ENCODE measurements at regions not wholly inside any gene's neighbourhood (a gene's known extent, or its start where the extent isn't known, plus 50 kb on each side); places are given as distances from the start of the nearest gene placed in this dataset.

DNA sequence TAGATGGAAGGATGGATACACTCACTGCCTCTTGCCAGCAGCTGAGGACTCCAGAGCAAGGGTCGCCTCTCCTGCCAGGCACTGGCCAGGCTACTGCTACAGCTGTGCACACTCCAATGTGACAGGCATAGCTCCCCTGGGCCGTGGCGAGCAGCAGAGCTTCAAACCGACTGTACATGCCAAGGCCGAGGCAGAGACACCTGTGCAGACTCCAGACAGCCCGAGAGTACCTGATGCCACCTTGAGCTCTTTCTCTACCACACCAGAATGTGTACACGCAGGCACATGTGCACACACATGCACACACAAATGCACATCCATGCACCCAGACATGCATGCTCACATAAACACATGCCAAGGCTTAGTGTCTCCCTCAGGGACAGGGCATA lies 508.3 kb upstream of the MYT1L start:
- WGBS, 2 donors, result 59 to 63% methylated on average over 7 of the region's 7 CpGs
- no peak for TF ChIP-seq POLR2A (IDR thresholded peaks at IDR 0.05)
- TF ChIP-seq, protein P1, sequence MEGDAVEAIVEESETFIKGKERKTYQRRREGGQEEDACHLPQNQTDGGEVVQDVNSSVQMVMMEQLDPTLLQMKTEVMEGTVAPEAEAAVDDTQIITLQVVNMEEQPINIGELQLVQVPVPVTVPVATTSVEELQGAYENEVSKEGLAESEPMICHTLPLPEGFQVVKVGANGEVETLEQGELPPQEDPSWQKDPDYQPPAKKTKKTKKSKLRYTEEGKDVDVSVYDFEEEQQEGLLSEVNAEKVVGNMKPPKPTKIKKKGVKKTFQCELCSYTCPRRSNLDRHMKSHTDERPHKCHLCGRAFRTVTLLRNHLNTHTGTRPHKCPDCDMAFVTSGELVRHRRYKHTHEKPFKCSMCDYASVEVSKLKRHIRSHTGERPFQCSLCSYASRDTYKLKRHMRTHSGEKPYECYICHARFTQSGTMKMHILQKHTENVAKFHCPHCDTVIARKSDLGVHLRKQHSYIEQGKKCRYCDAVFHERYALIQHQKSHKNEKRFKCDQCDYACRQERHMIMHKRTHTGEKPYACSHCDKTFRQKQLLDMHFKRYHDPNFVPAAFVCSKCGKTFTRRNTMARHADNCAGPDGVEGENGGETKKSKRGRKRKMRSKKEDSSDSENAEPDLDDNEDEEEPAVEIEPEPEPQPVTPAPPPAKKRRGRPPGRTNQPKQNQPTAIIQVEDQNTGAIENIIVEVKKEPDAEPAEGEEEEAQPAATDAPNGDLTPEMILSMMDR (IDR thresholded peaks at IDR 0.05), result no peak
- no peak overlapping the region for H3K4me3 ChIP-seq (ENCODE audit: low read depth, poor library complexity, severe bottlenecking)
- intact Hi-C loops (cut with DNase I; ENCODE audit: low total_unique reads), result no loop called here
- DNase-seq (ENCODE audit: low spot score in 2 of 2), result peak in 1 of 2 donors; percentile 50

DNA sequence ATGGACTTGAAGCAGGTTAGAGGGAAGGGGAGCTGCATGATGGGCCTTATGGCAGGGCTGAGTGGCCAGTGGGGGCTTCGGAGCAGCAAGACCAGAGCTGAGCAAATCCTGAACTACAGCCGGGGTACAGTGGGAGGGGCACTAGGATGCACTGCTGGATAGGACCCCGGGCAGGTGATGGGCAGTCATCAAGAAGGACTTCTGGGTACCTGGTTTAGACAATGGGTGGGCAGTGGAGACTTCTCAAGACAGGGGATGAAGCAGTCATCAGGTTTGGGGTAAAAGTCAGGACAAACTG lies 507.4 kb upstream of the MYT1L start:
- no peak for TF ChIP-seq POLR2A (IDR thresholded peaks at IDR 0.05)
- TF ChIP-seq, protein P1 (IDR thresholded peaks at IDR 0.05), result no peak
- no peak overlapping the region for H3K4me3 ChIP-seq (ENCODE audit: low read depth, poor library complexity, severe bottlenecking)
- DNase-seq (ENCODE audit: low spot score in 2 of 2), result peak in 1 of 2 donors; percentile 56
- WGBS, 2 donors, result 92 to 95% methylated on average over 3 of the region's 3 CpGs
- intact Hi-C loops (cut with DNase I; ENCODE audit: low total_unique reads), result no loop called here

DNA sequence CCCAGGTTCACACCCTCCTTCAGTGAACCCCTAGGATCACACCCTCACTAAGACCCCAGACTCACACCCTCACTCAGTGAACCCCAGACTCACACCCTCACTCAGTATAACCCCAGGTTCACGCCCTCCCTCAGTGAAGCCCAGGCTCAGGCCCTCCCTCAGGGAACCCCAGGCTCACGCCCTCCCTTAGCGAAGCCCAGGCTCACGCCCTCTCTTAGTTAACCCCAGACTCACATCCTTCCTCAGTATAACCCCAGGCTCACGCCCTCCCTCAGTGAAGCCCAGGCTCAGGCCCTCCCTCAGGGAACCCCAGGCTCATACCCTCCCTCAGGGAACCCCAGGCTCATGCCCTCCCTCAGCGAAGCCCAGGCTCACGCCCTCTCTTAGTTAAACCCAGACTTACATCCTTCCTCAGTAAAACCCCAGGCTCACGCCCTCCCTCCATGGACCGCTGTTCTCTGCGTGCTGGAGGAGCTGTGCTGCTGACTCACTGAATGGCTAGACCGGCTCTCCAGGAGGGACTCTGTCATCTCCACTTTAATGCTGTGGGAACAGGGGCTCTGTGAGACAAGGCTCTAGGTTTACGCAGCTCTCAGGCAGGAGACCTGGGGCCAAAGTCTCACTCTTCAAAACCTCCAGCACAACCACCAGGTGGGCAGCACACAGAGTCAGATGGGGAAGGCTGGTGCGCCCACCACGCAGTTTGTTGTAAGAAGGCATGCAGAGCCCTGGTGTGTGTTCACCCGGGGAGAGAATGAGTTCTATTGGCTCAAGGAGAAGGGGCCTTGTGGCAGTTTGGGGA lies 506.9 kb upstream of the MYT1L start:
- no peak overlapping the region for H3K4me3 ChIP-seq (ENCODE audit: low read depth, poor library complexity, severe bottlenecking)
- intact Hi-C loops (cut with DNase I; ENCODE audit: low total_unique reads), result no loop called here
- peak in 1 of 2 donors; percentile 52 for DNase-seq (ENCODE audit: low spot score in 2 of 2)
- TF ChIP-seq, protein P1 (IDR thresholded peaks at IDR 0.05), result no peak
- WGBS, 2 donors, result 78 to 84% methylated on average over 15 of the region's 15 CpGs

DNA sequence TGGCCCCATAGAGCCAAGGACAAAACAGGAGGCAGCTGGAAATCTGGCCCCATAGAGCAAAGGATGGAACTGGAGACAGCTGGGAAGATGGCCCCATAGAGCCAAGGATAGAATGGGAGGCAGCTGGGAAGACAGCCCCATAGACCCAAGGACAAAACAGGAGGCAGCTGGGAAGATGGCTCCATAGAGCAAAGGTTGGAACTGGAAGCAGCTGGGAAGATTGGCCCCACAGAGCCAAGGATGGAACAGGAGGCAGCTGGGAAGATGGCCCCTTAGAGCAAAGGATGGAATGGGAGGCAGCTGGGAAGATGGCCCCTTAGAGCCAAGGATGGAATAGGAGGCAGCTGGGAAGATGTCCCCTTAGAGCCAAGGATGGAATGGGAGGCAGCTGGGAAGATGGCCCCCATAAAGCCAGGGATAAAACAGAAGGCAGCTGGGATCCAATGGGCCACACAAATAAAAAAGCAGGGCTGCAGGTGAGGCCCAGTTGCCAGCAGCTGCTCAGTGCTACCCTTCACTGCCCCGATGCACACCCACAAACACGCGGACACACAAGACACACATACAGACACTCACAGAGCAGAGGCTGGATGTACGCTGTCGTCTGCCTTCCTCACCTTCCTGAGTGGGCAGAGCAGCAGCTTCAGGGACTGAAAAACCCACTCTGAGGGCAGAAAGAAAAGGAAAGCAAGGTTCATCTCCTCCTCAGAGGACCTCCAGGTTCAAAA lies 505.4 kb upstream of the MYT1L start:
- intact Hi-C loops (cut with DNase I; ENCODE audit: low total_unique reads), result no loop called here
- H3K4me3 ChIP-seq (ENCODE audit: low read depth, poor library complexity, severe bottlenecking), result no peak overlapping the region
- peak in 1 of 2 donors; percentile 72 for DNase-seq (ENCODE audit: low spot score in 2 of 2)
- TF ChIP-seq, protein P1 (IDR thresholded peaks at IDR 0.05), result no peak
- no peak for TF ChIP-seq POLR2A (IDR thresholded peaks at IDR 0.05)
- 93 to 96% methylated on average over 5 of the region's 5 CpGs for WGBS, 2 donors

DNA sequence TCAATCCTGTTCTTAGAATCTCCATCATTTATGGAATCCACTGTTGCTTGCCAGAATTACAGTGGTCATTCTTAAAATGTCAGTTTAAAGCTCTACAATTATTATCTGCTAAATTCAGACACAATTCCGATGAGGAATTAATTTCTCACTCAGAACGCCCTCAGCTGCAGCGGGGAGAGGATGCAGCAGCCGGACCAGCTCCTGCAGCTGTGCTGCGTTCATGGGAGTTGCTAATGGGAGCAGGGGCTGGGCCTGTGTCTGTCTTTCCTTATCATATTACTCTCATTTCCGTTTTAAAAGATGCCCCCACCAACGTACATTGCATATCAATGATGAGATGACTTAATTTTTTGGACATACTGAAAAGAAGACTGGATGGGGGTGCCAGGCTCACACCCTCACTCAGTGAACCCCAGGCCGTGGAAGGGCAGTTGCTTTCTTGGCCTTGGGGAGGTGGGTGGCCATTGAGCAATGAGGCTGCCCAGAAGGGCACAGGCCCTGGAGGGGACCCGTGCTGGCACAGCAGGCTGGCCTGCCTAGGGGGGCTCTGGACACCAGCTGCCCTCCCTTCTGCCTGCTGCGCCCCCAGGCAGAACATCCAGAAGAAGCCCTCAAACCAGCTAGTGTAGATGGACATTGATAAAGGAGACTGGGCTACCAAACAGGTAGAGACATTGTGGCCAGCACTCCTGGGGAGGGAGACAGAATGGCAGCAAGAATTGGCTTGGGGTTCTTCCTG lies 503.6 kb upstream of the MYT1L start:
- DNase-seq (ENCODE audit: low spot score in 2 of 2), result peak in 1 of 2 donors; percentile 39
- TF ChIP-seq, protein P1 (IDR thresholded peaks at IDR 0.05), result no peak
- WGBS, 2 donors, result 83 to 86% methylated on average over 10 of the region's 10 CpGs
- intact Hi-C loops (cut with DNase I; ENCODE audit: low total_unique reads), result no loop called here
- H3K4me3 ChIP-seq (ENCODE audit: low read depth, poor library complexity, severe bottlenecking), result no peak overlapping the region

All from lower leg skin (tissue), 4 donors.